ENCODE measurements at regions not wholly inside any gene's neighbourhood (a gene's known extent, or its start where the extent isn't known, plus 50 kb on each side); places are given as distances from the start of the nearest gene placed in this dataset.

GRCh38 chr6:133608620-133609019, 280.3 kb upstream of the TCF21 start:
- TF ChIP-seq, protein P1, sequence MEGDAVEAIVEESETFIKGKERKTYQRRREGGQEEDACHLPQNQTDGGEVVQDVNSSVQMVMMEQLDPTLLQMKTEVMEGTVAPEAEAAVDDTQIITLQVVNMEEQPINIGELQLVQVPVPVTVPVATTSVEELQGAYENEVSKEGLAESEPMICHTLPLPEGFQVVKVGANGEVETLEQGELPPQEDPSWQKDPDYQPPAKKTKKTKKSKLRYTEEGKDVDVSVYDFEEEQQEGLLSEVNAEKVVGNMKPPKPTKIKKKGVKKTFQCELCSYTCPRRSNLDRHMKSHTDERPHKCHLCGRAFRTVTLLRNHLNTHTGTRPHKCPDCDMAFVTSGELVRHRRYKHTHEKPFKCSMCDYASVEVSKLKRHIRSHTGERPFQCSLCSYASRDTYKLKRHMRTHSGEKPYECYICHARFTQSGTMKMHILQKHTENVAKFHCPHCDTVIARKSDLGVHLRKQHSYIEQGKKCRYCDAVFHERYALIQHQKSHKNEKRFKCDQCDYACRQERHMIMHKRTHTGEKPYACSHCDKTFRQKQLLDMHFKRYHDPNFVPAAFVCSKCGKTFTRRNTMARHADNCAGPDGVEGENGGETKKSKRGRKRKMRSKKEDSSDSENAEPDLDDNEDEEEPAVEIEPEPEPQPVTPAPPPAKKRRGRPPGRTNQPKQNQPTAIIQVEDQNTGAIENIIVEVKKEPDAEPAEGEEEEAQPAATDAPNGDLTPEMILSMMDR (IDR thresholded peaks at IDR 0.05; ENCODE audit: insufficient read depth, low read depth, low read length), result no peak
- no peak for TF ChIP-seq EZH2 (IDR thresholded peaks at IDR 0.05; ENCODE audit: insufficient read depth, low read length)
